Activated naive CD8-positive, alpha-beta T cell treated with anti-CD3 and anti-CD28 coated beads, Interleukin-2, amount 10 ng/mL, durations not matched to agents 7 days and 5 days (primary cell): ENCODE measurements at regions not wholly inside any gene's neighbourhood (a gene's known extent, or its start where the extent isn't known, plus 50 kb on each side); places are given as distances from the start of the nearest gene placed in this dataset.

ENCODE experiments used
- ATAC-seq: fragments of 150-1000 bp; cut with Tn5 transposase; one replicate; pipeline ENCODE4 v1.10.0; 2021; ENCODE audit warnings: low read depth, moderate library complexity
- POLR2A ChIA-PET: fragments of 350-600 bp; sonication (Branson Sonifier 250); formaldehyde crosslinking; loops from one replicate; lab custom pipeline; 2021; ENCODE audit warnings: antibody characterized with exemption; lab: Charles Lee
- DNase-seq: peaks from one replicate; pipeline ENCODE4 v3.0.0; 2021
- H3K27ac Mint-ChIP-seq: one replicate; pipeline ENCODE4 v1.8.0; 2022; ENCODE audit warnings: mild to moderate bottlenecking, mixed read lengths
- H3K27me3 Mint-ChIP-seq: one replicate; pipeline ENCODE4 v1.8.0; 2022; ENCODE audit warnings: mild to moderate bottlenecking, moderate library complexity, mixed read lengths
- H3K36me3 Mint-ChIP-seq: one replicate; pipeline ENCODE4 v1.8.0; 2021; ENCODE audit warnings: mild to moderate bottlenecking, mixed read lengths
- H3K4me1 Mint-ChIP-seq: one replicate; pipeline ENCODE4 v1.8.0; 2021; ENCODE audit warnings: mixed read lengths
- H3K4me3 Mint-ChIP-seq: one replicate; pipeline ENCODE4 v1.8.0; 2022; ENCODE audit warnings: mild to moderate bottlenecking, moderate library complexity, mixed read lengths
- H3K9me3 Mint-ChIP-seq: one replicate; pipeline ENCODE4 v1.8.0; 2021; ENCODE audit warnings: mixed read lengths

GRCh38 chr1:233844692-233845091 is 59.8 kb upstream of the SLC35F3 start:
- Mint-ChIP-seq H3K27me3 (no peaks in the 10 kb centered on the region), H3K36me3 (no peaks in the 10 kb centered on the region), H3K9me3 (no peaks in the 10 kb centered on the region), H3K27ac (no peak overlapping the region), H3K4me3 (no peak overlapping the region), H3K4me1 (no peaks in the 10 kb centered on the region)
- POLR2A ChIA-PET = no interaction called here
- ATAC-seq = no peak
- DNase-seq = no peak
